UCSD-AML1 (cell line): ENCODE measurements at regions not wholly inside any gene's neighbourhood (a gene's known extent, or its start where the extent isn't known, plus 50 kb on each side); places are given as distances from the start of the nearest gene placed in this dataset.
"Not testable (repeated sequence)": the region's sequence is repeated elsewhere in the genome, so short reads cannot be mapped to it uniquely, and the experiment has no call there.

Experiments used
- DNase-seq: peaks from one replicate; lab custom pipeline; 2025; ENCODE audit not compliant: unreplicated experiment; lab: John Stamatoyannopoulos, UW

- peak; percentile 86 for DNase-seq
Measured at GRCh38 chr21:39004634-39005501, 178.4 kb downstream of the PSMG1 start.

- no peak for DNase-seq
Measured at GRCh38 chr21:39003982-39004633, 179.1 kb downstream of the PSMG1 start.

GRCh38 chr21:39001341-39001740 lies 181.9 kb downstream of the PSMG1 start:
- no peak for DNase-seq

GRCh38 chr21:39000496-39000895 lies 182.8 kb downstream of the PSMG1 start:
- peak; percentile 72 for DNase-seq

GRCh38 chr21:38999161-38999560 lies 184.1 kb downstream of the PSMG1 start:
- DNase-seq = no peak

- not testable (repeated sequence) for DNase-seq
Measured at GRCh38 chr21:38998281-38998680, 185.0 kb downstream of the PSMG1 start.

GRCh38 chr21:38997843-38998175 lies 185.4 kb downstream of the PSMG1 start:
- DNase-seq = not testable (repeated sequence)

GRCh38 chr21:38997051-38997842 lies 186.0 kb downstream of the PSMG1 start:
- no peak for DNase-seq

GRCh38 chr21:38996355-38996754 lies 186.9 kb downstream of the PSMG1 start:
- DNase-seq = no peak

- DNase-seq = no peak
Measured at GRCh38 chr21:38995731-38996130, 187.5 kb downstream of the PSMG1 start.

- DNase-seq = no peak
Measured at GRCh38 chr21:38995071-38995669, 188.1 kb downstream of the PSMG1 start.

- DNase-seq = no peak
Measured at GRCh38 chr21:38994042-38994441, 188.3 kb downstream of the ETS2 start.

- no peak for DNase-seq
Measured at GRCh38 chr21:38993561-38993960, 187.8 kb downstream of the ETS2 start.

GRCh38 chr21:38992737-38993136 lies 187.0 kb downstream of the ETS2 start:
- DNase-seq = no peak

GRCh38 chr21:38990424-38990794 lies 184.7 kb downstream of the ETS2 start:
- DNase-seq = no peak

- DNase-seq = no peak
Measured at GRCh38 chr21:38989745-38990423, 184.2 kb downstream of the ETS2 start.

GRCh38 chr21:38989379-38989744 lies 183.6 kb downstream of the ETS2 start:
- no peak for DNase-seq

- DNase-seq = no peak
Measured at GRCh38 chr21:38988509-38989378, 183.0 kb downstream of the ETS2 start.

- DNase-seq = no peak
Measured at GRCh38 chr21:38987633-38988508, 182.1 kb downstream of the ETS2 start.
